K562 (cell line): ENCODE measurements at regions not wholly inside any gene's neighbourhood (a gene's known extent, or its start where the extent isn't known, plus 50 kb on each side); places are given as distances from the start of the nearest gene placed in this dataset.

ENCODE experiments used
- ATAC-seq: fragments of 200-7000 bp; cut with Tn5 transposase; 3 replicates; pipeline ENCODE4 v1.9.1; 2020; ENCODE audit warnings: moderate library complexity
- BruUV-seq: library from RNA; stranded (reverse); fragments of 400-500 nt; replicated peaks from 2 replicates; lab custom pipeline; 2021; lab: Mats Ljungman, UMichigan
- CTCF ChIA-PET: fragments of 300-600 bp; formaldehyde crosslinking; extraction: SDS; loops from one replicate; lab custom pipeline; 2021; ENCODE audit warnings: low intra/inter-chr PET ratio; lab: Yijun Ruan, JAX
- POLR2A ChIA-PET: fragments of 300-600, 350-650 bp; sonication (Branson Sonifier 250); formaldehyde crosslinking; extraction: SDS; loops from one replicate; lab custom pipeline; 2021; ENCODE audit warnings: antibody characterized with exemption, inconsistent platforms; lab: Yijun Ruan, JAX
- DNase-seq, 4 experiments: peaks; one replicate each; pipeline versions ENCODE4 v3.0.0 to v3.0.0-alpha.2; 2011 to 2018; ENCODE audit warnings: low spot score in 3 of 4, mixed read lengths in 3 of 4; ENCODE audit errors: extremely low read depth in 1 of 4
- FAIRE-seq: peaks from 2 replicates; lab custom pipeline; 2011; peaks lifted over from hg19 to GRCh38; lab: Jason Lieb, UNC
- H2AFZ ChIP-seq: 2 replicates; pipeline ENCODE4 v1.6.0; 2011; ENCODE audit warnings: low read depth, low read length, control low read depth, inconsistent platforms
- H3K27ac ChIP-seq: fragments of 200-600 bp; 3 replicates; pipeline ENCODE4 v1.8.0; 2011; ENCODE audit warnings: low read depth, mild to moderate bottlenecking, control low read depth, inconsistent platforms, low read length, moderate library complexity, mixed read lengths; ENCODE audit errors: extremely low read depth
- H3K27me3 ChIP-seq, 2 experiments: fragments of 300-600 bp in 1 of 2; 2 replicates in 1 of 2; 3 replicates in 1 of 2; pipeline versions ENCODE4 v1.6.0 to v1.8.0; 2011; ENCODE audit warnings: inconsistent platforms in 2 of 2, low read length in 2 of 2, mild to moderate bottlenecking in 1 of 2, mixed read lengths in 1 of 2, moderate library complexity in 1 of 2; ENCODE audit not compliant: control insufficient read depth in 2 of 2, insufficient read depth in 2 of 2
- H3K36me3 ChIP-seq: fragments of 300-600 bp; 3 replicates; pipeline ENCODE4 v1.8.0; 2011; ENCODE audit warnings: mild to moderate bottlenecking, low read length, inconsistent platforms; ENCODE audit not compliant: control insufficient read depth, insufficient read depth
- H3K4me1 ChIP-seq, 2 experiments: fragments of 200-600 bp in 1 of 2; replicated peaks in 1 of 2; 2 replicates in 1 of 2; 3 replicates in 1 of 2; pipeline versions ENCODE4 v1.5.1 to v1.8.0; 2011; ENCODE audit warnings: inconsistent platforms in 2 of 2, low read length in 2 of 2, mild to moderate bottlenecking in 1 of 2, mixed read lengths in 1 of 2, moderate library complexity in 1 of 2; ENCODE audit not compliant: control insufficient read depth in 2 of 2, insufficient read depth in 2 of 2
- H3K4me2 ChIP-seq: 2 replicates; pipeline ENCODE4 v1.6.1; 2011; ENCODE audit warnings: low read length, control low read depth, inconsistent platforms, mixed read lengths; ENCODE audit not compliant: insufficient read depth
- H3K4me3 ChIP-seq: fragments of 200-600 bp; sonication (generic), shearing (Covaris generic); 2 replicates; pipeline ENCODE4 v1.5.1; 2016; ENCODE audit warnings: control low read depth, inconsistent platforms
- H3K79me2 ChIP-seq: fragments of 200-600 bp; 3 replicates; pipeline ENCODE4 v1.8.0; 2011; ENCODE audit warnings: low read length, inconsistent platforms; ENCODE audit not compliant: control insufficient read depth, insufficient read depth
- H3K9ac ChIP-seq, 2 experiments: 2 replicates each; pipeline versions ENCODE4 v1.6.0 to v1.6.1; 2011; ENCODE audit warnings: low read depth in 2 of 2, low read length in 2 of 2, control low read depth in 1 of 2, inconsistent platforms in 1 of 2, mild to moderate bottlenecking in 1 of 2, mixed read lengths in 1 of 2; ENCODE audit not compliant: insufficient read depth in 1 of 2
- H3K9me1 ChIP-seq: one replicate; pipeline ENCODE4 v1.6.0; 2011; ENCODE audit warnings: inconsistent platforms, mild to moderate bottlenecking, low read length, moderate library complexity; ENCODE audit not compliant: control insufficient read depth, insufficient read depth
- H3K9me3 ChIP-seq: replicated peaks from 2 replicates; pipeline ENCODE4 v1.5.1; 2011; ENCODE audit warnings: low read depth, low read length, inconsistent platforms; ENCODE audit not compliant: control insufficient read depth, insufficient read depth
- H4K20me1 ChIP-seq: replicated peaks from 2 replicates; pipeline ENCODE4 v1.6.1; 2011; ENCODE audit warnings: low read length, inconsistent platforms, mixed read lengths; ENCODE audit not compliant: control insufficient read depth, insufficient read depth
- ADNP ChIP-seq: fragments of 200-800 bp; sonication (Bioruptor generic); IDR thresholded peaks from 2 replicates; pipeline ENCODE4 v1.6.1; 2016; ENCODE audit warnings: missing genetic modification characterization, missing compliant biosample characterization
- BACH1 ChIP-seq: fragments of 200-800 bp; sonication (Bioruptor generic); IDR thresholded peaks from 2 replicates; pipeline ENCODE4 v1.6.1; 2016; ENCODE audit warnings: missing genetic modification characterization, missing compliant biosample characterization
- CBX5 ChIP-seq: IDR thresholded peaks from 2 replicates; pipeline ENCODE4 v1.6.1; 2014; ENCODE audit warnings: low read depth, borderline replicate concordance
- MYNN ChIP-seq, 2 experiments: sonication (generic); formaldehyde crosslinking in 1 of 2; IDR thresholded peaks; 2 replicates each; pipeline versions ENCODE4 v1.5.0 to v1.6.1; 2016 to 2020; ENCODE audit warnings: antibody characterized with exemption in 1 of 2, missing genetic modification reagents in 1 of 2
- PHF21A ChIP-seq: fragments of 450-650 bp; IDR thresholded peaks from 2 replicates; pipeline ENCODE4 v1.6.1; 2017; ENCODE audit warnings: low read depth, borderline replicate concordance
- RHOXF2B ChIP-seq: fragments of 250-450 bp; sonication (Bioruptor Pico); conservative IDR thresholded peaks from 2 replicates; pipeline ENCODE4 v1.5.1; 2021
- ZNF583 ChIP-seq: fragments of 250-450 bp; sonication (Bioruptor Pico); IDR thresholded peaks from 2 replicates; pipeline ENCODE4 v1.4.0; 2020
- ZNF586 ChIP-seq: fragments of 450-650 bp; formaldehyde crosslinking; conservative IDR thresholded peaks from 2 replicates; pipeline ENCODE4 v1.4.0; 2020; ENCODE audit warnings: mild to moderate bottlenecking, moderate library complexity
- WGBS: fragments of 100-300 bp; shearing (Covaris generic); methylation state at CpG from one replicate; pipeline ENCODE4 v1.1.6; 2016; ENCODE audit warnings: low coverage, mixed read lengths; ENCODE audit not compliant: insufficient coverage; ENCODE audit errors: missing lambda C conversion rate; 5-methylcytosine and 5-hydroxymethylcytosine counted together
- in situ Hi-C: fragments of 300-500 bp; cut with MboI; formaldehyde crosslinking; loops from 4 replicates; pipeline ENCODE4 v1.15.0; 2018; ENCODE audit warnings: inconsistent platforms, mixed read lengths
- intact Hi-C: fragments of 100-400 bp; cut with micrococcal nuclease; formaldehyde crosslinking; loops from 2 replicates; pipeline ENCODE4 v1.14.2; 2022
- TF ChIP-seq, protein P1 (sequence below): fragments of 250-450 bp; sonication (Bioruptor Pico); IDR thresholded peaks from 2 replicates; pipeline ENCODE4 v1.4.0; 2020

DNA sequence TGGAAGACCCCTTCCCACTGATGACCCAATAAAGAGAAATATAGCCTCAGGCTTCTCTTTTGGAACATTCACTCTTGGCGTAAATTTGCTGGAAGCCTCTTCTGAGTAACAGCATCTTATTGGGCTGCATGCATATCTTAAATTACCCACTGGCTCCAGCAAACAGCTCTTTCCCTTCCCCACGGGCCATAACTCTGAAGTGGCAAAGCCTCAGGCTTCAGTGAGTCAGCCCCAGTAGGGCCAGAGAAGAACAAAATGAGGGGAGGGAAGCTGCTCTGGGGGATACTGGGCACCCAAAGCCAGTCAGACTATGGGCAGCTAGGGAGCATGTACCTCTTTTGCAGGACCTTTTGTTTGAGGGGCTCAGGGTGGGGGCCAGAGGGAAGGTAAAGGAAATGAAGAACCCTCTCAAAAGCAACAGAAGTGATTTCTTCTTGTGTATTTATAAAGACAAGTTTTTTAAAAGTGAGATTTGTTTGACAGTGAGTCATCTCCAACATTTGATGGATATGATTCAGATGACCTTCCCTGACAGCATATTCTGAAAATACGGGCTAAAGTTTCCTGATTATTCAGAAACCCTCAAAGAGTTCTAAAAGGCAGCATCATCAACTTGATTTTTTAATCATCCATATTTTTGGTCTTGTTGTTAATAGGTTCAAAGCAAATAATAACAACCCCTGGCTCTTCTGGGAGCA is 203.4 kb downstream of the KIF18A start (continued):
- TF ChIP-seq MYNN (IDR thresholded peaks at IDR 0.05) (no peak), MYNN (CRISPR knock-in tag; IDR thresholded peaks at IDR 0.05) (no peak), ZNF583 (no peak), PHF21A (no peak)

- Histone ChIP-seq H3K9ac (no peak overlapping the region), H3K4me1 (no peaks in the 10 kb centered on the region), H4K20me1 (no peaks in the 10 kb centered on the region), H2AFZ (no peak overlapping the region), H3K9me1 (no peaks in the 10 kb centered on the region), H3K79me2 (no peaks in the 10 kb centered on the region), H3K4me3 (no peak overlapping the region), H3K4me2 (no peak overlapping the region), H3K36me3 (no peaks in the 10 kb centered on the region), H3K27me3 (no peaks in the 10 kb centered on the region), H3K9me3 (no peaks in the 10 kb centered on the region), H3K27ac (no peak overlapping the region)
- DNase-seq (no peak), ATAC-seq (no peak), FAIRE-seq (no peak)
- intact Hi-C loops: no loop called here
- POLR2A ChIA-PET: interaction anchor here (0.7 kb wide), 1 partner anchor 11 kb away, joined by 4 read pairs; no protein-coding TSS in a partner anchor
- BruUV-seq: no TSS peak
- in situ Hi-C loops: no loop called here
- 2% methylated on average over 5 of the region's 5 CpGs for WGBS
- CTCF ChIA-PET: no interaction called here
- no peak for TF ChIP-seq RHOXF2B (CRISPR knock-in tag)
- TF ChIP-seq BACH1 (tag): no peak
- TF ChIP-seq, protein P1, sequence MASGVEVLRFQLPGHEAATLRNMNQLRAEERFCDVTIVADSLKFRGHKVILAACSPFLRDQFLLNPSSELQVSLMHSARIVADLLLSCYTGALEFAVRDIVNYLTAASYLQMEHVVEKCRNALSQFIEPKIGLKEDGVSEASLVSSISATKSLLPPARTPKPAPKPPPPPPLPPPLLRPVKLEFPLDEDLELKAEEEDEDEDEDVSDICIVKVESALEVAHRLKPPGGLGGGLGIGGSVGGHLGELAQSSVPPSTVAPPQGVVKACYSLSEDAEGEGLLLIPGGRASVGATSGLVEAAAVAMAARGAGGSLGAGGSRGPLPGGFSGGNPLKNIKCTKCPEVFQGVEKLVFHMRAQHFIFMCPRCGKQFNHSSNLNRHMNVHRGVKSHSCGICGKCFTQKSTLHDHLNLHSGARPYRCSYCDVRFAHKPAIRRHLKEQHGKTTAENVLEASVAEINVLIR (CRISPR knock-in tag): no peak
- no peak for TF ChIP-seq ZNF586 (CRISPR knock-in tag)
- TF ChIP-seq CBX5: no peak
- no peak for TF ChIP-seq ADNP (tag)
Measured at GRCh38 chr11:27902981-27903624, 202.8 kb upstream of the BDNF start.
